ENCODE measurements at regions not wholly inside any gene's neighbourhood (a gene's known extent, or its start where the extent isn't known, plus 50 kb on each side); places are given as distances from the start of the nearest gene placed in this dataset.

DNA sequence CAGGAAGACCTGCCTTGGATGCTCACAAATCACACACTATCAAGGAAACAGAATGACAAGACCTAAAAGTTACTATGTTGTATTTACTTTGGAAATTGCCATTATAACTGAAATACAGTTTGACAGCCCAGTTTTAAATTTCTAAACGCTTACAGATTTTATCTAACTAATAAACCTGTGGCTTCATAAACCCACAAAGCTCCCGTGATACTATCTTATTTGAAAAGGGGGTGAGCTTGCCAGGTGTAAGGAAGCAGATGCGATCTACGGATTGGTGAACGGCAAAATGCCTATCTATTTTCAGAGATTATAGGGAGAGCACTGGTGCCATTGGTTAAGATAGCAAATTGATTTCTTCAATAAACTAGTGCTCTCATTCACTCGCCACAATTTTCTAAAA is 485.5 kb downstream of the BCAT1 start:
- no peaks in the 10 kb centered on the region for H3K27me3 ChIP-seq (replicated peaks; ENCODE audit: insufficient read depth)
- H3K4me3 ChIP-seq: no peak overlapping the region
- TF ChIP-seq EZH2phosphoT487 (IDR thresholded peaks at IDR 0.05; ENCODE audit: insufficient read depth, low read depth) (no peak), EZH2 (IDR thresholded peaks at IDR 0.05; ENCODE audit: insufficient read depth, poor library complexity, severe bottlenecking) (no peak)
- H3K4me2 ChIP-seq (ENCODE audit: unreplicated experiment): no peak overlapping the region
- no peaks in the 10 kb centered on the region for H3K36me3 ChIP-seq (ENCODE audit: low read depth)
- WGBS, 2 experiments (ENCODE audit: low coverage in 1 of 2, low lambda C conversion rate in 2 of 2, missing lambda C conversion rate in 2 of 2): 54 to 57% methylated on average over 6 of the region's 6 CpGs
- H4K20me1 ChIP-seq (ENCODE audit: insufficient read depth): no peaks in the 10 kb centered on the region
- H2AFZ ChIP-seq: no peak overlapping the region
- H3K9ac ChIP-seq: no peak overlapping the region
- in situ Hi-C loops (cut with MboI): no loop called here
- no peaks in the 10 kb centered on the region for H3K4me1 ChIP-seq (ENCODE audit: insufficient read depth)
- H3K9me3 ChIP-seq (ENCODE audit: low read depth): no peaks in the 10 kb centered on the region
- no peaks in the 10 kb centered on the region for H3K79me2 ChIP-seq (ENCODE audit: insufficient read depth)
- no peaks in the 10 kb centered on the region for H3F3A ChIP-seq (ENCODE audit: insufficient read depth)
- no peaks in the 10 kb centered on the region for H3K9me2 ChIP-seq (ENCODE audit: insufficient read depth)
- H3K27ac ChIP-seq: no peak overlapping the region
- no peak for DNase-seq

DNA sequence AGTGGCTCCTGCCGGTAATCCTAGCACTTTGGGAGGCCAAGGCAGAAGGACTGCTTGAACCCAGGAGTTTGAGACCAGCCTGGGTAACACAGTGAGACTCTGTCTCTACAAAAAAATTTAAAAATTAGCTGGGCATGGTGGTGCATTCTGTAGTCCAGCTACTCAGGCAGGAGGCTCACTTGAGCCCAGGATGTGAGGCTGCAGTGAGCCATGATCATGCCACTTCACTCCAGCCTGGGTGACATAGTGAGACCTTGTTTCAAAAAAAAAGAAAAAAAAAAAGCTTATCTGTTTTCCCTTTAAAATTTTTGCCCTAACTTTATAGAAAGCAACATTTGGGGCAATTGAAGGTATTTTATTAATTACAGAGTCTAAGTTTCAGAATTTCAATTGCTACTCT is 486.0 kb downstream of the BCAT1 start:
- in situ Hi-C loops (cut with MboI): no loop called here
- H3K79me2 ChIP-seq (ENCODE audit: insufficient read depth): no peaks in the 10 kb centered on the region
- no peak overlapping the region for H3K27ac ChIP-seq

GRCh38 chr12:24460506-24460905 is 488.4 kb downstream of the BCAT1 start:
- no peaks in the 10 kb centered on the region for H3K9me2 ChIP-seq (ENCODE audit: insufficient read depth)
- no peaks in the 10 kb centered on the region for H4K20me1 ChIP-seq (ENCODE audit: insufficient read depth)
- H3K4me1 ChIP-seq (ENCODE audit: insufficient read depth): no peaks in the 10 kb centered on the region
- TF ChIP-seq EZH2phosphoT487 (IDR thresholded peaks at IDR 0.05; ENCODE audit: insufficient read depth, low read depth) (no peak), EZH2 (IDR thresholded peaks at IDR 0.05; ENCODE audit: insufficient read depth, poor library complexity, severe bottlenecking) (no peak)
- H3K4me2 ChIP-seq (ENCODE audit: unreplicated experiment): no peak overlapping the region
- H2AFZ ChIP-seq: no peak overlapping the region
- no peaks in the 10 kb centered on the region for H3K27me3 ChIP-seq (replicated peaks; ENCODE audit: insufficient read depth)
- H3F3A ChIP-seq (ENCODE audit: insufficient read depth): no peaks in the 10 kb centered on the region
- DNase-seq: no peak
- 12 to 22% methylated on average over 3 of the region's 3 CpGs for WGBS, 2 experiments (ENCODE audit: low coverage in 1 of 2, low lambda C conversion rate in 2 of 2, missing lambda C conversion rate in 2 of 2)
- H3K9me3 ChIP-seq (ENCODE audit: low read depth): no peaks in the 10 kb centered on the region
- no peak overlapping the region for H3K9ac ChIP-seq
- H3K79me2 ChIP-seq (ENCODE audit: insufficient read depth): no peaks in the 10 kb centered on the region
- no peaks in the 10 kb centered on the region for H3K36me3 ChIP-seq (ENCODE audit: low read depth)
- in situ Hi-C loops (cut with MboI): no loop called here
- H3K27ac ChIP-seq: no peak overlapping the region
- H3K4me3 ChIP-seq: no peak overlapping the region

More for the DNA sequence above, 486.0 kb downstream of the BCAT1 start:
- Histone ChIP-seq H3K9me2 (ENCODE audit: insufficient read depth) (no peaks in the 10 kb centered on the region), H3K4me2 (ENCODE audit: unreplicated experiment) (no peak overlapping the region), H2AFZ (no peak overlapping the region), H3K9me3 (ENCODE audit: low read depth) (no peaks in the 10 kb centered on the region), H3K36me3 (ENCODE audit: low read depth) (no peaks in the 10 kb centered on the region), H3K4me3 (no peak overlapping the region), H3K9ac (no peak overlapping the region), H4K20me1 (ENCODE audit: insufficient read depth) (no peaks in the 10 kb centered on the region), H3K4me1 (ENCODE audit: insufficient read depth) (no peaks in the 10 kb centered on the region), H3F3A (ENCODE audit: insufficient read depth) (no peaks in the 10 kb centered on the region), H3K27me3 (replicated peaks; ENCODE audit: insufficient read depth) (no peaks in the 10 kb centered on the region)
- no peak for DNase-seq
- TF ChIP-seq EZH2 (IDR thresholded peaks at IDR 0.05; ENCODE audit: insufficient read depth, poor library complexity, severe bottlenecking) (no peak), EZH2phosphoT487 (IDR thresholded peaks at IDR 0.05; ENCODE audit: insufficient read depth, low read depth) (no peak)
- WGBS, 2 experiments (ENCODE audit: low coverage in 1 of 2, low lambda C conversion rate in 2 of 2, missing lambda C conversion rate in 2 of 2): 62 to 69% methylated on average over 1 of the region's 1 CpG

DNA sequence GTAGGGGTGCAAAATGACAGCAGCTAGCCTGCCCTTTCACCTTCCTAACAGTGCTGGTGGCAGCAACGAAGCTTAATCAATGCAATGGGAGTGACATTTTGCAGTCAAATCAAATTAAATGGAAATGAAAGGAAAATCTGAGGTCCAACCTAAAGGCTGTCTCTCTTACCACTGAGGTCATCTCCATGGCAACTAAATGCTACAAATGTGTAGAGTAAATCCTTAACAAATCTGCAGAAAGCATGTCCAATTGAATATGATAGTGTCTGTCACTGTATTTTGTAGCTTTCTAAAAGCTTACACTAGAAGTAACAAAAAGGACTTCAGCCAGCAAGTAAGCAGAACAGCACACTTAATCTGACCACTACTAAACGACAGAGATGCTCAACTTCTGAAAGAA is 488.8 kb downstream of the BCAT1 start:
- Histone ChIP-seq H3K27me3 (replicated peaks; ENCODE audit: insufficient read depth) (no peaks in the 10 kb centered on the region), H3K9ac (no peak overlapping the region), H3K27ac (no peak overlapping the region), H3K36me3 (ENCODE audit: low read depth) (no peaks in the 10 kb centered on the region), H2AFZ (no peak overlapping the region), H3K9me2 (ENCODE audit: insufficient read depth) (no peaks in the 10 kb centered on the region), H3K4me1 (ENCODE audit: insufficient read depth) (no peaks in the 10 kb centered on the region), H3K79me2 (ENCODE audit: insufficient read depth) (no peaks in the 10 kb centered on the region), H4K20me1 (ENCODE audit: insufficient read depth) (no peaks in the 10 kb centered on the region), H3K9me3 (ENCODE audit: low read depth) (no peaks in the 10 kb centered on the region), H3K4me3 (no peak overlapping the region), H3F3A (ENCODE audit: insufficient read depth) (no peaks in the 10 kb centered on the region), H3K4me2 (ENCODE audit: unreplicated experiment) (no peak overlapping the region)
- TF ChIP-seq EZH2 (IDR thresholded peaks at IDR 0.05; ENCODE audit: insufficient read depth, poor library complexity, severe bottlenecking): no peak
- TF ChIP-seq EZH2phosphoT487 (IDR thresholded peaks at IDR 0.05; ENCODE audit: insufficient read depth, low read depth): no peak
- in situ Hi-C loops (cut with MboI): no loop called here
- DNase-seq: no peak
- WGBS, 2 experiments (ENCODE audit: low coverage in 1 of 2, low lambda C conversion rate in 2 of 2, missing lambda C conversion rate in 2 of 2): 6 to 9% methylated on average over 2 of the region's 2 CpGs

DNA sequence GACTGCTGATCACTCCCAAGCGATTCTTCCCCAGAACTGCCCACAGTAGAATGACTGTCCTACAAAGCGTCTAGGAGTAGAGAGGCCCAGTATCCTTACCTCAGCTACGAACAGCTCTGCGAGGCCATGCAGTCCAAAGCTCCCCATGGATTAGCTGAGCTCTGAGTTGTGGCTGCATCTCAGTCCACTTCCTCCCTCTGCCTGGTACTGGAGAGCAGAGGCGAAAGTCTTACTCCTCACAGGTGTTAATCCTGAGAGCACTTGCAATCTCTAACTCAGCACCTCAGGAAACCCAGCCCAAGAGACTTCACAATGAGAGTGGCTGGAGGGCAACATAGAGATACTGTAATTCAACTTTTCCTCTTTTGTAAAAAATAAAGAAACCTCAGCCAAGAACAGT is 493.1 kb downstream of the BCAT1 start:
- H3F3A ChIP-seq (ENCODE audit: insufficient read depth): no peaks in the 10 kb centered on the region
- 57 to 59% methylated on average over 5 of the region's 5 CpGs for WGBS, 2 experiments (ENCODE audit: low coverage in 1 of 2, low lambda C conversion rate in 2 of 2, missing lambda C conversion rate in 2 of 2)

More for the DNA sequence above, 493.1 kb downstream of the BCAT1 start:
- in situ Hi-C loops (cut with MboI): no loop called here
- Histone ChIP-seq H3K4me2 (ENCODE audit: unreplicated experiment) (no peak overlapping the region), H3K79me2 (ENCODE audit: insufficient read depth) (no peaks in the 10 kb centered on the region), H3K36me3 (ENCODE audit: low read depth) (no peaks in the 10 kb centered on the region), H3K9ac (no peak overlapping the region), H4K20me1 (ENCODE audit: insufficient read depth) (no peaks in the 10 kb centered on the region), H3K4me1 (ENCODE audit: insufficient read depth) (no peaks in the 10 kb centered on the region), H3K9me2 (ENCODE audit: insufficient read depth) (no peaks in the 10 kb centered on the region), H3K4me3 (no peak overlapping the region), H3K9me3 (ENCODE audit: low read depth) (no peaks in the 10 kb centered on the region), H2AFZ (no peak overlapping the region), H3K27ac (no peak overlapping the region), H3K27me3 (replicated peaks; ENCODE audit: insufficient read depth) (no peaks in the 10 kb centered on the region)
- TF ChIP-seq EZH2phosphoT487 (IDR thresholded peaks at IDR 0.05; ENCODE audit: insufficient read depth, low read depth) (no peak), EZH2 (IDR thresholded peaks at IDR 0.05; ENCODE audit: insufficient read depth, poor library complexity, severe bottlenecking) (no peak)
- no peak for DNase-seq
